ENCODE measurements at regions not wholly inside any gene's neighbourhood (a gene's known extent, or its start where the extent isn't known, plus 50 kb on each side); places are given as distances from the start of the nearest gene placed in this dataset.
"Not testable (repeated sequence)": the region's sequence is repeated elsewhere in the genome, so short reads cannot be mapped to it uniquely, and the experiment has no call there.

DNA sequence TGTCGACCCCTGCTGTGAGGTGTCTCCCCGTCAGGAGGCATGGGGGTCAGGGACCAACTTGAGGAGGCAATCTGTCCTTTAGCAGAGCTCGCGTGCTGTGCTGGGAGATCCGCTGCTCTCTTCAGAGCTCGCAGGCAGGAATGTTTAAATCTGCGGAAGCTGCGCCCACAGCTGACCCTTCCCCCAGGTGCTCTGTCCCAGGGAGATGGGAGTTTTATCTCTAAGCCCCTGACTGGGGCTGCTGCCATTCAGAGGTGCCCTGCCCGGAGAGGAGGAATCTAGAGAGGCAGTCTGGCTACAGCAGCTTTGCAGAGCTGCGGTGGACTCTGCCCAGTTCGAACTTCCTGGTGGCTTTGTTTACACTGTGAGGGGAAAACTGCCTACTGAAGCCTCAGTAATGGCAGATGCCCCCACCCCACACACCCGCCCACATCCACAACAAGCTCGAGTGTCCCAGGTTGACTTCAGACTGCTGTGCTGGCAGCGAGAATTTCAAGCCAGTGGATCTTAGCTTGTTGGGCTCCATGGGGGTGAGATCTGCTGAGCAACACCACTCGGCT lies 133.1 kb downstream of the CENPC start:
- not testable (repeated sequence) for DNase-seq

DNA sequence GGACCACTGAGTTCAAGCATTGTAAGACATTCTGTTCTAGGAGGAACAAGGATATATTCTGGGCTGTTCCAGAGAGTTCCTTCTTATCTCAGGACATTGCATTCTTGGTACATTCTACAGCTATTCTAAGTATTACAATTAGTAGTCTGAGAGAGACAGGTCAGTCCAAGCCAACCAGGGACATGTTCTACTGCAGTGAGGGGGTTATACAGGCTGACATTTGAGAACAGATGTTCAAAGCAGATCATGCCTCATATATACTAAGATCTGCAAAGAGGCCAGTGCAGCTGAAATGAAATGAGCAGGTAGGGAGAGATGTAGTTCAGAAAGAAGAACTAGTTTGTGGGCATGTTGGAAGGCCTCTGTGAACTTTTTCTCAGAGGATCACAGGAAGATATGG lies 142.0 kb downstream of the CENPC start:
- no peak for DNase-seq
- no peak overlapping the region for H3K27ac ChIP-seq
- H3K9me3 ChIP-seq = no peaks in the 10 kb centered on the region
- H3K4me3 ChIP-seq = no peak overlapping the region
- H3K27me3 ChIP-seq = no peaks in the 10 kb centered on the region
- intact Hi-C loops (cut with DNase I; ENCODE audit: low total_unique reads) = no loop called here
- no peaks in the 10 kb centered on the region for H3K36me3 ChIP-seq
- TF ChIP-seq CTCF (IDR thresholded peaks at IDR 0.05) = no peak
- no peaks in the 10 kb centered on the region for H3K4me1 ChIP-seq

More for the DNA sequence above, 133.1 kb downstream of the CENPC start:
- H3K9me3 ChIP-seq; H3K4me1 ChIP-seq; H3K27me3 ChIP-seq; intact Hi-C loops (cut with DNase I; ENCODE audit: low total_unique reads); H3K4me3 ChIP-seq; H3K27ac ChIP-seq; H3K36me3 ChIP-seq: not testable (repeated sequence)

DNA sequence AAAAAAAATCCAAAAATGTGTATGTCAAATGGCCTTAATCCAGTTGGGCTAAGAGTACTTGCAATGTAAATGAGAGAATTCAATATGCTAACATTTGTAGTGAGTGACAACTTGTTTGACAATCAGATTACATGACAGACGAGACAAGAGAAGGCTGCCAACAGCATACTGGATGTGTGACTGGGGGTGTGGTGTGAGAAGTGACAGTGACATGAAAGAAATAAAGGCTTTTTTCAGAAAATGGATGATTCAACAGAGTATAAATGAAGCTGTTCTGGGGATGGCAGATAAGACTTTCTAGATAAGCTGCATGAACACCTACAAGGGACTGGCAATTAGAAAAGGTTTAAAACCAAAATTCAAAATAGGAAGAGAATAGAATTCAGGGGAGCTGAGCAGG lies 143.4 kb downstream of the CENPC start:
- intact Hi-C loops (cut with DNase I; ENCODE audit: low total_unique reads) = no loop called here
- Histone ChIP-seq H3K4me1 (no peaks in the 10 kb centered on the region), H3K9me3 (no peaks in the 10 kb centered on the region), H3K36me3 (no peaks in the 10 kb centered on the region), H3K4me3 (no peak overlapping the region), H3K27me3 (no peaks in the 10 kb centered on the region), H3K27ac (no peak overlapping the region)
- no peak for TF ChIP-seq CTCF (IDR thresholded peaks at IDR 0.05)
- no peak for DNase-seq

- no peak for DNase-seq
- no peaks in the 10 kb centered on the region for H3K36me3 ChIP-seq
- H3K4me1 ChIP-seq = no peaks in the 10 kb centered on the region
- H3K27ac ChIP-seq = no peak overlapping the region
- no peak for TF ChIP-seq CTCF (IDR thresholded peaks at IDR 0.05)
- no peaks in the 10 kb centered on the region for H3K9me3 ChIP-seq
- H3K4me3 ChIP-seq = no peak overlapping the region
- intact Hi-C loops (cut with DNase I; ENCODE audit: low total_unique reads) = no loop called here
- H3K27me3 ChIP-seq = no peaks in the 10 kb centered on the region
Measured at GRCh38 chr4:67397931-67398330, 147.4 kb downstream of the CENPC start.

- no peaks in the 10 kb centered on the region for H3K27me3 ChIP-seq
- H3K9me3 ChIP-seq = no peaks in the 10 kb centered on the region
- no peak for TF ChIP-seq CTCF (IDR thresholded peaks at IDR 0.05)
- H3K4me3 ChIP-seq = no peak overlapping the region
- H3K27ac ChIP-seq = no peak overlapping the region
- no peaks in the 10 kb centered on the region for H3K36me3 ChIP-seq
- no peaks in the 10 kb centered on the region for H3K4me1 ChIP-seq
- DNase-seq = no peak
- intact Hi-C loops (cut with DNase I; ENCODE audit: low total_unique reads) = no loop called here
Measured at GRCh38 chr4:67397031-67397430, 148.3 kb downstream of the CENPC start.

DNA sequence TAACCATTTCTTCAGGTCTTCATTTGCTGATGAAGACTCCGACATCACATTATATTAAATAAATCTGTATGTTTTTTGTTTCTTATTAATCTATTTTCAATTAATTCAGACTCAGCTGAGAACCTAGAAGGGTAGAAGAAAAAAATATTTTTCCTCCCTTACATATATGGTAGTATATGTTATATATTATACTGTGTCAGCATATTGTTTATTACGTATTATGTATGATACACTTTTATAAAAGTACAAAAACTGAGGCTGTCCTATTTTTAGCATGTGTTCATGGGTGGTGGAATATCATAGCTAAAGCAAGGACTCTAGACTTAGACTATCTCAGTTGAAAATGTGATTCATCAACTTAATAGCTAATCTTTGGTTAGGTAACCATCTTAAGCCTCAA lies 149.3 kb downstream of the CENPC start:
- H3K9me3 ChIP-seq = no peaks in the 10 kb centered on the region
- no peak for TF ChIP-seq CTCF (IDR thresholded peaks at IDR 0.05)
- no peak for DNase-seq
- H3K36me3 ChIP-seq = no peaks in the 10 kb centered on the region
- intact Hi-C loops (cut with DNase I; ENCODE audit: low total_unique reads) = no loop called here
- H3K27ac ChIP-seq = no peak overlapping the region
- no peak overlapping the region for H3K4me3 ChIP-seq
- no peaks in the 10 kb centered on the region for H3K4me1 ChIP-seq
- H3K27me3 ChIP-seq = no peaks in the 10 kb centered on the region
